Activated CD4-positive, CD25-positive, alpha-beta regulatory T cell treated with anti-CD3 and anti-CD28 coated beads, Interleukin-2, amount 50 U/mL, for 72 hours (primary cell): ENCODE measurements at regions not wholly inside any gene's neighbourhood (a gene's known extent, or its start where the extent isn't known, plus 50 kb on each side); places are given as distances from the start of the nearest gene placed in this dataset.

Experiments
- DNase-seq: peaks from one replicate; pipeline ENCODE4 v3.0.0; 2021

DNA sequence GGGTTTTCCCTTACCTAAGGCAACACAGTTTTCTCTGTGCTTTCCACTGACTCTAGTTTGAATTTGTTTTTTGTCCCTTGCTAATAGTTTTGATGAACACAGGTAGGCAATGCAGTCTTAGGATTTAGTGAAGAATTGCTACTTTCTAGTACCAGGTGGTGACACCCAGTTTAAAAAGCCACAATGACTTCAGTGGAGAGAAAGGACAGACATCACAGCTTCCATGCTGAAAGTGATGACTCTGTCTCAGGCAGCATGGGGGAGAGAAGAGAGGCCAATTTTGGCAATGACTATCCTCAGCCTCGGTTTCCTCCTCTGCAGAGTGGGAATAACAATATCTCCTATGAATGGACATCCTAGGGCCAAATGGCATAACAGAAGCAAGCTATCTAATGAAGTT lies 118.8 kb downstream of the AXIN2 start:
- no peak for DNase-seq

DNA sequence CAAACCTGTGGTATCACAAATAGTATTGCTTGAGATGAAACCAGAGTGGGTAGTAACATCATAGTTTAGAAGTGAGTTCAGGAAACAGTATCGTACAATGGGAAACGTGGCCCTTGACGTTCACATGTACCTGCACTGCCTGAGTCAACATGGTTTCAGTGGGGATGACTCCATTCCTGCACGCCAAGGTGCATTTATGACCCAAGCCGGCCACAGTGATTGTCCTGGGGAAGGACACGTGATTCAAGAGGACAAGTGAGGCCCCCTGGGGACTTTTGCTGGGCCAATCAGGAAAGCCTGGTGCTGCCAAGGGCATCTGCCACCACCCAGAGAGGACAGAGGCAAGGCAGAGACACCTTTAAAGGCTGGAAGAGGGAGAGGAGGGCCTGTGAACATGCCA lies 119.2 kb downstream of the AXIN2 start:
- DNase-seq = no peak

- DNase-seq = no peak
Observed at GRCh38 chr17:65441053-65441605, 120.3 kb downstream of the AXIN2 start.

- no peak for DNase-seq
Observed at GRCh38 chr17:65438708-65439294, 122.6 kb downstream of the AXIN2 start.

DNA sequence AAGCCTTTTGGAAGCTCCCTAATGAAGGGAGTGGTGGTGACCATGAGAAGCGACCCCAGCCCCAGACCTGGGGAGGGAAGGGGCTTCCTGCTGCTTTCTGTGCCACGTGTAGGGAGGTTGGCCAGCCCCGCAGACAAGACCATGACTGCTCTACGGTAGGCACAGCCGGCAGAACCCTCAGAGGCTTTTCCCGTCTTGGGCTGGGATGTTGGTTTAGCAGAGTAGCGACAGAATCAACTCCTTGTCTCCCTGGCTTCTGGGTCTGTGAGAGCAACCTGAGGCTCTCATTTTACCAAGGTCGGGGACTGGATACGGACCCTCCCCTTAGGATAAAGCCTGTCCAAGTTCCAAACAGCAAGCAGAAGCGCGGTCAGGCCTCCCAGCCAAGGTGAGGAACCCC lies 123.3 kb downstream of the AXIN2 start:
- no peak for DNase-seq

- no peak for DNase-seq
Observed at GRCh38 chr17:65436871-65437270, 124.6 kb downstream of the AXIN2 start.

DNA sequence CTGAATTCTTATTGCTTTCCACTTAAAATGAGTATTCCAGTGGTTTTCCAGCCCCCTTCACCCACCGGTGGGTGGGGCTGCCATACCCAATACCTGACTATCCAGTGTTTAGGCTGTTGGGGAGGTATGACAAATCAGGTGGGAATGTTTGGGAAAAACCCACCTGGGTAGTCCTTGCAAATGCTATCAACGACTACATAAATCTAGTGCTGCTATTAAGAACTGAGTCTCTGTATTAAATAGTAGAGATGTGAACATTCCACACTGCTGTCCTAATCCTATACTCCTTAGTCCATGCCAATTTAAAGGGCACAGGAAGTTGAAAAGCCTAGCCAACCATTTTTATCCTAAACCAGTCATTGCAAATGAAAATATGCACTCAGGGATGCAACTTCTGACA lies 126.6 kb downstream of the AXIN2 start:
- no peak for DNase-seq

DNA sequence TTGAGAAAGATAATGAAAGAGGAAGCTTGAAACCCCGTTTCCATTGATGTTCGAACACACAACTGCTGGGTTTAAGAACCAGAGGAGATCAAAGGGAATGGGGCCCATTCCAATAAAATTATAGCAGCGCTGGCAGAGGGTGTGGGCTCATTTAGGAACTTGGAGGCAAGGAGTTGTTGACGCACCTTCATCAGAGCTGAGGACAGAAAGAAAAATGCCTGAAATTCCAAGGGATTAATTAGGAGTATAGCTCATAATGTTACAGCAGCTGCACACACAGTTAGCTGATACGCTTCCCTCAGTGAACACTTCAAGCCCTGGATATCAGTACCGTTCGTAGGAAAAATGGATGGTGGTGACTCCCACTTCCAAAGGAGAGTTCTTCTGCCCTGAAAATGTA lies 127.2 kb downstream of the AXIN2 start:
- no peak for DNase-seq

DNA sequence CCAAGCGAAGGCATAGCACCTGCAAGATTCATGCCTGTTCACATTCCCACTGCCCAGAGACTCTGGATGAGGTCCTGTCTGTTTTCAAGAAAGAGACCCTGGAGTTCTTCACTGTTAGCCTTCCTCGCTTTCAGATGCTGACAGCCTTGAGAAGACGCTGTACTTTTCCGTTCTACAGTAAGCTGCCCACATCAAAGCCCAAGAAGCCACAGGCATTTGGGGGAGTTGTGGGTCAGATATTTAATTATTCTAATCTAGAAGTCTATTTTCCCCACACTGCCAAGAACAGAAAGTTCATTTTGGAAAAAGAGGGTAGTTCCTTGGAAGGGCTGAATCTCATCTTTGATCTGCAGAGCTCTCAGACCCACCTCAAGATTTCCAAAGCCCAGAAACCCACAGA lies 127.9 kb downstream of the AXIN2 start:
- DNase-seq = no peak

GRCh38 chr17:65433157-65433556 lies 128.3 kb downstream of the AXIN2 start:
- DNase-seq = no peak

GRCh38 chr17:65431116-65431515 lies 130.3 kb downstream of the AXIN2 start:
- no peak for DNase-seq

DNA sequence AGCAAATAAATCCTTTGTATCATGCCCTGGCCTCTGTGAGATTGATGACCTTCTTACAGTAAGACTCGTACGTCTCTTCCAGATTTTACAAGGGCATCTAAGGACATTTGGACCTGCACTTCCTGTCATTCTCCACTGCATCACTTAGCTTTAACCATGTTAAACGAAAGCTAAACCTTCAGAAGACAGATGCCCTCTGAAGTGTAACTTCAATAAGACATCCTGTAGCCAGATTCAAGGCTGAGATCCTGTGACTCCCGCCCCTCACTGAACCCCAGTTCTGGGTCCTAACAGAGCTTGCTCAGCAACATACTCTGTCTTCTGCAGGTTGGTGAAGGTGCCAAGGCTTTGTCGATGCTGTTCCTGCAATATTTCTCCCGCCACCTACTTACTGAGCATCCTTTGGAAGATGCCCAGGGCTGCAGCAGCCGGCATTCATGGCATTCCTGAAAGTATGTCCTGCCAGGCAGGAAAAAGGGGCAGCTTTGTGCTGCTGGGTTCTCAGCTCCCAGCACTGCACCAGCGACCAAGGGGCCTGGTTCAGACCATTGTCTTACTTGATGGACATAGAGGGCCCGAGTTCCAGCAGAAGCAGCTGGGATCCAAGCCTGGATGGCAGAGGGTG lies 131.1 kb downstream of the AXIN2 start:
- no peak for DNase-seq

- no peak for DNase-seq
Observed at GRCh38 chr17:65423346-65424140, 137.9 kb downstream of the AXIN2 start.

GRCh38 chr17:65418622-65419021 lies 142.8 kb downstream of the AXIN2 start:
- DNase-seq = no peak

GRCh38 chr17:65417406-65418221 lies 143.8 kb downstream of the AXIN2 start:
- no peak for DNase-seq

DNA sequence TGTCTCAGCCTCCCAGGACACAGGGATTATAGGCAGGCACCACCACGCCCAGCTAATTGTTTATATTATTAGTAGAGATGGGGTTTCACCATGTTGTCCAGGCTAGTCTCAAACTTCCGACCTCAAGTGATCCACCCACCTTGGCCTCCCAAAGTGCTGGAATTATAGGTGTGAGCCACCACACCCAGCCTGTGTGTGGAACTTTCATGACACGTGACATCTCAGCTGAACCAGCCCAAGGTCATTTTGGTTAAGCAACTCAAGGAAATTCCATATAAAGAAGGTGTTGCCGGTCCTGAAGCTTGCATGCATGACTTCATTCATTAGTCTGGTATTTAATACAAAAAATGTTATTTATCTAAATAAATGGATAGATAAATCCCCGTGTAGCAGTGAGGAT lies 145.5 kb downstream of the AXIN2 start:
- DNase-seq = no peak

GRCh38 chr17:65413390-65413789 lies 148.1 kb downstream of the AXIN2 start:
- DNase-seq = no peak

- DNase-seq = no peak
Observed at GRCh38 chr17:65409381-65409780, 152.1 kb downstream of the AXIN2 start.

DNA sequence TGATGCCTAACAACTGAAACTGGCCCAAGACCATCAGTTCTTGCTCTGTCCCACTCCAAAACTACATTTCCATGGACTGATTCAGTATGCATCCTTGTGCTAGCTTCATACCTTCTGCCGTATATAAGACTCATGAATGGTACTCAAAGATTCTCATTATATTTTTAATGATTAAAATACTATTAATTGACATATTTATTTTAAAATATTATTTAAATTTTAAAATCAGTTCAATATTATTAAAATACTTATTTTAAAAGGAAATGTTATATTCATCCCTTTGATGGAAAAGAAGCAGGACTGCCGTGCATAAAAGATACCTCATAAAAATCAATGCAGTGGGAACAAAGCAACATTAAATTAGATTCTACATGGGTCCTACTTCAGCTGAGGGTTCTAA lies 153.4 kb downstream of the AXIN2 start:
- no peak for DNase-seq

GRCh38 chr17:65407017-65407416 lies 154.4 kb downstream of the AXIN2 start:
- DNase-seq = no peak

DNA sequence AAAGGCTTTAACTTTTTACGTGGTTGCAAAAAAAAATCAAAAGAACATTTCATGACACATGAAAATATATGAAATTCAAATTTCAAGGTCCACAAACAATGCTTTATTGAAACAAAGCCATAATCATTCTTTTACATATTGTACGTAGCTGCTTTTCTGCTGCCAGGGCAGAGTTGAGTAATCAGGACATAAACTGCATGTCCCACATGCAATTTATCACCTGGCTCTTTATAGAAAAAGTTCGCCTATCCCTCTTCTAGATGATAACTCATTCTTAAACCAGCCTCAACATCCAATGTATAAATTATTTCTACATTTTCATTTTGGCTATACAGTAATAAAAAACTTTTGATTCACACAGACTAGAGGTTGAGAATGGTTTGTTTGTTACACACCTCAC lies 154.9 kb downstream of the AXIN2 start:
- DNase-seq = no peak

- DNase-seq = no peak
Observed at GRCh38 chr17:65405563-65405962, 155.9 kb downstream of the AXIN2 start.

GRCh38 chr17:65404761-65405160 lies 156.7 kb downstream of the AXIN2 start:
- no peak for DNase-seq
